ENCODE measurements at regions not wholly inside any gene's neighbourhood (a gene's known extent, or its start where the extent isn't known, plus 50 kb on each side); places are given as distances from the start of the nearest gene placed in this dataset.

DNA sequence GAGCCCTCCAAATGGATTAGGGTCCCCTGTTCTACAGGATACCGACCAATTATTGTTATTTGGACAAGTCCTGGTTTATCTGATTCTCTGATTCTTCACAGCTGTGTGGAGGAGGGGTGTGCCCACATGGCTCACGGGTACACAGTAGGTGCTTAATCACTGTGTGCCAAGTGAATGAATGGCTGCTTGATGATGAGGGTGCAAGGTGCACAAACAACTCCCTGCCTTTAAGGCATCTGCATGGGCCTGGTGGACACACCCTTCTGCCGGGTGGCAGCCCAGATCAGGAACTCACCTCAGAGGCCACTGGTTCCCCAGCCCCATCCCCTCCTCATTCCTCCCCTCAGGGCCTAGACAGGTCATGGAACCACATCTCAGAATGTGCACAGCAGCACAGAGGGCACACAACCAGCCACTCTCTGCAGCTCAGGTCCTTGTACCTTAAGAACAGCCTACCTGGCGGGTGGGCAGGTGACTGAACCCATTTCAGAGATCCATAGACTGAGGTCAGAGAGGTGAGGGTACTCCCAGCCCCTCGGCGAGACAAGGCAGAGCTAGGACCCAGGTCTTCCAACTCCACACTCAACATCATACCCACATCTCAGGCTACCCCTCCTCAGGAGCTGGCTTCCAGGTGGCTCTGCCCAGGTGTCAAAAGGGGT lies 50.3 kb downstream of the SHANK2 start:
- DNase-seq, result no peak

DNA sequence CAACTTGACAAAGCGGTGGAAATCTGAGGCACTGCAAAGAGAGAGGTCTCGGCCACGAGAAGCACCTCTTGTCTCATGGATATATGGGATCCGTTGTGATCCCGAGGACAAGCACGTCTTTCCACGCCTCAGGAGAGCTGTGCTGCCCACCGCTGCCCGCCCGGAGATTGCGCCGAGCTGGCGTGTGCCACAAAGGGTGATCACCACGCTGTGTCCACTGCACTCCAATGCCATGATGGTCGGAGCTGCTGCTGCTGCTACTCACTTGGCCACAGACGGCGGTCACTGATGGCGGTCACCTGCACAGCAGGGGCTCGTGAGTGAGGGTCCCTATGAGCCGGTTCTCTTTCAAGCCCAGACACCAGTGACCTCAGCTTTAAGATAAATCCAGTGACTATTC lies 51.1 kb downstream of the SHANK2 start:
- no peak for DNase-seq

DNA sequence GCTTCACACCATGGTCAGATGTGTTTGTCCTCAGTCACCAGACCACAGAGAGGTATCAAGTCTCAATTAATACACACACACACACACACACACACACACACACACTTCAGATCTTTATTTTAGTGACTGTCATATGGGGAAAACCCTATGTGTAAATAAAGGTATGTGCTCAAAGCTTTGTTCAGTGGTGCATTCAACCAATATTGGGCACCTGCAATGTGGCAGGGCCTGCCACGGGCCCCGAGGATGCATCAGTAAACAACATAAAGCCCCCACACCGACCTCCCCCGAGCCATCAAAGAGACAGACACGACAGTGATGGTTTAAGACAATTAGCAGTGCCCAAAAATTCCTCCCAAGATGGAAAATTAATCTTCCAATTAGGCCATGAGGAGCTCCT lies 51.6 kb downstream of the SHANK2 start:
- no peak for DNase-seq

DNA sequence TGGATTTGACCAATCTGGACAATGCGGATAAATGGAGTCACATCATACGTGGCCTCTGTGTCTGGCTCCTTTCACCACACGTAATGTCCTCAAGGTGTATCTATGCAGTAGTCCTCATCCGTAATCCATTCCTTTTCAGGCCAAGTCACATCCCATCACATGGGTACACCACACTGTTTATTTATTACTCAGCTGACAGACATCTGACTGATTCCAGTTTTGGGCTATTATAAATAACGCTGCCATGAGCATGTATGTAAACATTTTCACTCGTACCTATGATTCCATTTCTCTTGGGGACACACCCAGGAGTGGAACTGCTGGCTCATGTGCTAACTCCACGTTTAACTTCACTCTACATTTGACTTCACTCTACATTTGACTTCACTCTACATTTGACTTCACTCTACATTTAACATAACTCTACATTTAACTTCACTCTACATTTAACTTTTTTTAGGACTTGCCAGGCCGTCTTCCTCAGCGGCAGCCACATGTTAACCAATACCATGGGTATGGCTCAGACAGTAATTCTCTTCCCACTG lies 52.1 kb downstream of the SHANK2 start:
- no peak for DNase-seq

GRCh38 chr11:71199226-71199820 lies 53.1 kb downstream of the SHANK2 start:
- no peak for DNase-seq

- DNase-seq, result no peak
Measured at GRCh38 chr11:71198823-71199165, 53.6 kb downstream of the SHANK2 start.

- DNase-seq, result no peak
Measured at GRCh38 chr11:71198141-71198822, 54.1 kb downstream of the SHANK2 start.

DNA sequence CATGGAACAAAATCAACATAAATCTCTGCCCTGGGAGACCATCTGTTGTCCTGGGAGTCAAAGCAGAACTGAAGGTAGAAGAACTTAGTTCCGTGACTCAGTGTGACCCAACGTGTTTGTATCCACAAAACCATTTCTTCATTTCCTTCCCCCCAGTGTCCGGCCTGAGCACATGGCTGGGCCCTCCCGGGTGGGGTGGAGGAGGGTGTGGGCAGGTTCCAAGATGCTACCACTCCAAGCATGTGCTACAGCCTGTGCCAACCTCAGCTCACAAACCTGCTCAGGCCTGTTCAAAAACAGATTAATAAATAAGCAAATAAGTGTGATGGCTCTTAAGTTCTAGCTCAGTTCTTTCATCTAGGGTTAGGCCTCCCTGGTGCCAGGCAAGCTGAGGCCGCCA lies 55.3 kb downstream of the SHANK2 start:
- no peak for DNase-seq

DNA sequence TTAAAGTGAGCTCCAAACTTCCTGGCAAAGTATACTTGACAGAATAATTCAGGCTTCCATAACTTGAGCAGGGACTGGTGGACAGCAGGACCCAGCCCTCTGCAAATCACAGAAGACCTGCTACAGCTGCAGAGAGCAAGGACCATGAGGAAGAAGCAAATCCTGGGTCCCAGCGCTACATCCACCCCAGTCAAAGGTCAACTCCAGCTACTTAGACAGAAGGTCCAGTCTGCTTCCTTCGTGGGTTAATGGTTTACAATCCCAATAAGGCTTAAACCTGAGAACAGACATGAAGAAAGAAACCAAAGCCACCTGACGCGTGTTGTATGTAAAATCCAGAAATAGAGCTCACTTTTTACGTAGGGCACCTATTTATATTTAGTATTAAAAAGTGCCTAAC lies 57.7 kb downstream of the SHANK2 start:
- DNase-seq, result no peak

DNA sequence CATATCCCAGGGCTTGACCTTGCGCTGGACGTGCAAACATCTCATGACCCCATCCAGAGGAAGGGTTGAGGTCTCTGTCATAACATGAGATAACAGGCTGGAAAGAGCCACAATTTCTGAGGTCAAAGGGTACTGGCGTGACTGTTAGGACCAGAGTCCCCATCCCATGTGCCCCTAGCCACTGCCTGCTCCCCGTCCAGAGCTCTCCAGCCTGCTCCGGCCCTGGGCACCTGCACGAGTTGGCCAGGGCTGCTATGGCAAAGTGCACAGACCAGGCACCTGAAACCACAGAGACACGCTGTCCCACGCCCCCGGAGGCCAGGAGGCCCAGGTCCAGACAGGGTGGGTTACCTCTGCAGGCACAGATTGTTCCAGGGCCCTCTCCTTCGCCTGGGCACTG lies 58.9 kb downstream of the SHANK2 start:
- DNase-seq, result no peak

- DNase-seq, result no peak
Measured at GRCh38 chr11:71192629-71193028, 59.7 kb downstream of the SHANK2 start.

DNA sequence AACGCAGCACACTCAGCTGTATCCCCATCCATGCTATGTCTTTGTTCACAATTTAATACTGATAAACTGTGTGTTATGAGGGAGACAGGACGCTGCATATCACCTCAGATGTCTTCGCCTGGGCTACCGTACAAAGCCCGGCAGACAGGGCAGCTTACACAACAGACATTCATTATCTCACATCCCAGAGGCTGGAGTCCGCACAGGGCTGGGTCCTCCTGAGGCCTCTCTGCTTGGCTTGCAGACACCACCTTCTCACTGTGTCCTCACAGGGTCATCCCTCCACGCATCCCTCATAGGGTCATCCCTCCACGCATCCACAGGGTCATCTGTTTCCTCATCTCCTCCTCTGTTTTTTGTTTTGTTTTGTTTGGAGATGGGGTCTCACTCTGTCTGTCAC lies 61.2 kb downstream of the SHANK2 start:
- DNase-seq, result no peak

DNA sequence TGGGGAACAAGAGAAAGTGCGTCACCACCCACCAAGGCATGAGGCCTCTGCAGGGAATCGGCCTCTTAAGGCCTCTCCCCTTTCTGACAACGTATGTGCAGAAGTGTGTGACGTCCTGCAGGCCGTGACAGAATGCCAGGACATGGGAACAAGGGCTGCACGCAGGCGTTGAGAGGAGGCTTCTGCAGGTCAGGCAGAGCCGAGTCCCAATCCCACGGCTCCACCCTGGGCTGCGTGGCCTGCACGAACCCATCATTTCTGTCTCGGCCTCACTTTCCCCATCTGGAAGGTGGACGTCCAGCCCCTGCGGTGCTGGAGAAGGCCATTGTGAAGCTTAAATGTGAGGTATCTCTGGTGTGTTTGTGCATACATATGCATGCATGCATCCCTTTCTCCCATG lies 61.8 kb downstream of the SHANK2 start:
- no peak for DNase-seq

DNA sequence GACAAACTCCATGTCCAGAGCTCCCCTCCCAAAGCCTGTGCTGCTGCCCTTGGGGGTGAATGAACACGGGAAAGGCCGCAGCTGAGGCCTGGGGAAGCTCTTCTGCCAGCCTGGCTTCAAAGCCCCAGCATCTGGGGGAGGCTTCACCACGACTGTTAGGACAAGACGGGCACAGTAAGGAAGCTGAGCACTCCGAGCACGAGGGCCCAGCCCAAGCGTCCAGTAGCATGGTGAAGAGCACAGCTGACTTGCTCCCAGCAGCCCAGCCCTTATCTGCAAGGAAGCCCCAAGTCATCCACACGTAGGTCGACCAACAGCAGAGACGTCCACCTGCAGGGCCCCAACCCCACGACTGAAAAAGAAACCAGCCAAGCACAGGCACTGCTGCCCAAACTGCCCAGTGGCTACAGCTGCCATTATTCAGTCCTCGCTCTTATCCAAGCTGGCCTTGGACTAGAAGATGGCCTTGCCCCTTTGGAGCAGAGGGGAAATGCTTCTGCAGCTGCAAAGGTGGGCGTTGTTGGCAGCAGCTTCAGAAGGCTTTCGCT lies 62.5 kb downstream of the SHANK2 start:
- no peak for DNase-seq

GRCh38 chr11:71188886-71189767 lies 63.2 kb downstream of the SHANK2 start:
- no peak for DNase-seq

GRCh38 chr11:71188073-71188472 lies 64.3 kb downstream of the SHANK2 start:
- DNase-seq, result no peak

DNA sequence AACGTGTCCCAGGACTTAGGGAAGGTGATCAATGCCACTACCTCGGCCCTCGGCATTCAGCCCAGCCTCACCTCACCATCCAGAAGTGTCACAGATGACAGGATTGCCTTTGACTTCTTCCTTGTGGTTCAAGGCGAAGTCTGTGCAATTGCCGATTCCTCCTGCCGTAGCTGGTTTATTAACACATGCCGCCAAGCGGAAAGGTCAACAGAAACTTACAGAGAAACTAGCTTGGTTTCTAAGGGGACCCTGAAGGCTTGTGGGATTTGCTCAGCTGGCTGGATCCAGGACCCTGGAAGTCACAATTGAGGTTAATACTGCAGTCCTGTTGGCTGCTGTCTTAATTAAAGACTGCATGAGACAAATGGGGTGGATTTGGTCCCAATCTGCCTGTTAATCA lies 65.6 kb downstream of the SHANK2 start:
- no peak for DNase-seq

DNA sequence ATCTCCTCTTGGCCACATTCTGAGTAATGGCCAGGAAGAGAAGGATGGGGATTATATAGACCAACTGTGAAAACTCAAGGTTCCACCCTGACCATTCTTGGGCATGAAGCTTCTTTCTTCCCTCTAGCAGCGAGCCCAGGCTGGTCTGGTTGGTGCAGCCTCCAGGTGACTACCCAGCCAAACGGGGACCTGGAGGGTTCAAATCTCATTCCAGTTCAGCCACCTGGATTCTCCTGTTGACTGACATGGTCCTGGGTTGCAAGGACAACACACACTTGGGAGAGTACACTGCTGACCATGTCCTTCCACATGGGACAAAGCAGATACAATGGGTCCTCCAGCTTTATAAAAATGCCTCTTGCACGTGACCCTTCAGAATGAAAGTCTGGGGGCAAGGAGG lies 67.0 kb downstream of the SHANK2 start:
- DNase-seq, result no peak

DNA sequence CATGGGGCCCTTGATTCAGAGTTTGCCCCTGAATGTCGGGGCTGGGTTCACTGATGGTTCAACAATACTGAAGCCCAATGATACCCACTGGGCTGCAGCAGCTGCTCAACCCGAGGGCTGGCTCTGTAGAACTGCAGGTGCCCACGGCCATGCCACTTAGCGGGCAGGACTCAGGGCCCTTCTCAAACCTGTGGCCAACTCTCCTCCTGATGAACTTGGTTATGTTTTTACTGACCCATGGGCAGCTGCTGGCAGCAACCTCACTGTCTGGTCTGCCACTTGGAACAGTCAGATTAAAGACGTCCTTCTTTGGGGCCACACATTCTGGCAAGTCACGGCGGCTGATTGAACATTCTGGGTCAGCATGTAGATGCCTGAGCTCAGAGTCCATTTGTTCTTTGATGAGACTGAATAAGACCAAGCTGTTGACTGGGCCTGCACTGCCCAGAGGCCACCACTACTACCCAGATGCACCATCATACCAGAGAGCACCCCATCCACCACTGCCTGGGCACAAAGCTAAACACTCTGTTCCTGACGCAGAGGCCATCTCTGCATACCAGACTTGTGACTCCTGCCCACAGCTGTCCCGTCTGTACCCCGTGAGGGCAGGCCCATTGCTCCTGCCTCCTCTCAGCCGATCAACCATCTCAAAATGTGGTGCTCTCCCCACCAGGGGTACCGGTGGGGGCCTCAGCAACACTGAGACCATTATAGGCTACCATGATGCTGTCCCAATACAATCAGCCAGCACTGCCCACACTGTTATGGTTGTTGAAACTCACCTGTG lies 67.8 kb downstream of the SHANK2 start:
- DNase-seq, result no peak

- no peak for DNase-seq
Measured at GRCh38 chr11:71183878-71184277, 68.5 kb downstream of the SHANK2 start.

GRCh38 chr11:71182791-71183677 lies 69.3 kb downstream of the SHANK2 start:
- no peak for DNase-seq

Data from CD4-positive, alpha-beta T cell treated with Interleukin-4 for 1 hour (primary cell).